ENCODE measurements at regions not wholly inside any gene's neighbourhood (a gene's known extent, or its start where the extent isn't known, plus 50 kb on each side); places are given as distances from the start of the nearest gene placed in this dataset.

DNA sequence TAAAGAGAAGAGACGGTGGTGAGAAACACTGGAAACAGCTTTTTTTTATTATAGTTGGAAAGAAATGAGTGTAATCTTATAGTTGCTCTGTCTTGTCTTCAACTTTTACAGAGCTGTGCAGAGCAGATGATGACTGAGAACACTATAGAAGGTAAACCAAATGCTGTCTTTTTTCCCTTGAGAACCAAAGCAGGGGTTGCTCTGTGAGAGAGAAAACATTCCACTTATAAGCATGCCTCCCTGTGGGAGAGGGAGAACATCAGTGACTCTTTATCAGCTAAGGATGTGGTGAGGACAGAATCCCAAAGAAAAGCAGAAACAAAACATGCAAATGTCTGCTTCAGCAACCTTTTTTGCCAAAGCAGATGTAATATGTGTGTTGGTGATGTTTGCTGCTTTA is 179.3 kb upstream of the HDDC2 start (continued):
- TF ChIP-seq CHD7 (IDR thresholded peaks at IDR 0.05; ENCODE audit: insufficient replicate concordance, low read length) = no peak
- TF ChIP-seq, protein P1, sequence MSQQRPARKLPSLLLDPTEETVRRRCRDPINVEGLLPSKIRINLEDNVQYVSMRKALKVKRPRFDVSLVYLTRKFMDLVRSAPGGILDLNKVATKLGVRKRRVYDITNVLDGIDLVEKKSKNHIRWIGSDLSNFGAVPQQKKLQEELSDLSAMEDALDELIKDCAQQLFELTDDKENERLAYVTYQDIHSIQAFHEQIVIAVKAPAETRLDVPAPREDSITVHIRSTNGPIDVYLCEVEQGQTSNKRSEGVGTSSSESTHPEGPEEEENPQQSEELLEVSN (IDR thresholded peaks at IDR 0.05) = no peak
- no peak for TF ChIP-seq MAFK (IDR thresholded peaks at IDR 0.05; ENCODE audit: low read depth, low read length)
- no peak for TF ChIP-seq EGR1 (IDR thresholded peaks at IDR 0.05; ENCODE audit: borderline replicate concordance, low read depth, low read length)
- TF ChIP-seq SP4 (IDR thresholded peaks at IDR 0.05; ENCODE audit: low read length) = no peak
- no peak for TF ChIP-seq CHD1 (IDR thresholded peaks at IDR 0.05; ENCODE audit: low read depth, low read length)
- TF ChIP-seq SIRT6 (IDR thresholded peaks at IDR 0.05; ENCODE audit: low read length) = no peak
- TF ChIP-seq RNF2 (IDR thresholded peaks at IDR 0.05; ENCODE audit: borderline replicate concordance, low read depth, low read length, missing control alignments, poor library complexity, severe bottlenecking) = no peak

Measured in H1 (cell line).